ENCODE measurements at regions not wholly inside any gene's neighbourhood (a gene's known extent, or its start where the extent isn't known, plus 50 kb on each side); places are given as distances from the start of the nearest gene placed in this dataset.

GRCh38 chr16:8146256-8147012, 443.9 kb downstream of the TMEM114 start:
- Histone ChIP-seq H3K23ac (ENCODE audit: insufficient read length) (no peak overlapping the region), H3K18ac (ENCODE audit: extremely low read depth, low read length) (no peak overlapping the region), H3K9ac (replicated peaks in 1 of 4; ENCODE audit: extremely low read depth in 1 of 4, low read depth in 3 of 4, low read length in 3 of 4) (no peak overlapping the region), H2AFZ (ENCODE audit: low read length) (peak overlapping the region; percentile 51; the same call in 1 of the 2 replicates), H3K9me3 (ENCODE audit: insufficient read depth in 2 of 2, low read depth in 1 of 2, low read length in 1 of 2) (no peaks in the 10 kb centered on the region), H2BK12ac (ENCODE audit: low read depth, low read length) (no peak overlapping the region), H2BK120ac (replicated peaks; ENCODE audit: low read depth, low read length) (no peak overlapping the region), H3K4me3 (ENCODE audit: extremely low read depth in 1 of 4, insufficient read depth in 2 of 4, low read depth in 3 of 4, low read length in 4 of 4) (no peak overlapping the region), H4K91ac (replicated peaks; ENCODE audit: insufficient read length, low read length) (no peak overlapping the region), H3K4ac (replicated peaks; ENCODE audit: insufficient read length, low read depth, low read length) (no peak overlapping the region), H4K5ac (ENCODE audit: insufficient read length, low read depth, low read length) (no peak overlapping the region), H3K4me1 (replicated peaks in 1 of 4; ENCODE audit: control insufficient read depth in 3 of 4, insufficient read depth in 4 of 4, low read length in 3 of 4) (no peaks in the 10 kb centered on the region), H2AK5ac (ENCODE audit: low read depth, low read length) (no peak overlapping the region), H3K27me3 (replicated peaks in 1 of 4; ENCODE audit: control insufficient read depth in 3 of 4, extremely low read depth in 1 of 4, insufficient read depth in 3 of 4, low read length in 3 of 4) (no peaks in the 10 kb centered on the region), H3K36me3 (ENCODE audit: control insufficient read depth in 2 of 4, insufficient read depth in 4 of 4, low read length in 3 of 4) (no peaks in the 10 kb centered on the region), H3K23me2 (ENCODE audit: low read depth, low read length) (no peaks in the 10 kb centered on the region), H3K79me2 (ENCODE audit: control insufficient read depth in 1 of 2, insufficient read depth in 2 of 2, low read length in 2 of 2) (no peaks in the 10 kb centered on the region), H3K4me2 (ENCODE audit: insufficient read depth in 1 of 2, low read depth in 2 of 2, low read length in 2 of 2) (no peak overlapping the region), H3K79me1 (ENCODE audit: low read depth, low read length) (no peaks in the 10 kb centered on the region), H2BK5ac (ENCODE audit: low read depth, low read length) (no peak overlapping the region), H3K56ac (replicated peaks; ENCODE audit: insufficient read length, low read depth, low read length) (no peak overlapping the region), H4K20me1 (replicated peaks in 1 of 2; ENCODE audit: control insufficient read depth in 1 of 2, insufficient read depth in 2 of 2, low read length in 2 of 2) (no peaks in the 10 kb centered on the region), H2BK15ac (ENCODE audit: low read length) (no peak overlapping the region), H3K14ac (ENCODE audit: insufficient read length) (no peak overlapping the region), H4K8ac (ENCODE audit: extremely low read depth, insufficient read depth, low read length) (no peak overlapping the region), H3K27ac (ENCODE audit: low read depth, low read length) (no peak overlapping the region), H2BK20ac (ENCODE audit: low read length) (no peak overlapping the region)
- POLR2A ChIA-PET (ENCODE audit: partially characterized antibody), result interaction anchor here (0.6 kb wide), 1 partner anchor 105 kb away, joined by 3 read pairs; no protein-coding TSS in a partner anchor
- TF ChIP-seq POU5F1 (IDR thresholded peaks at IDR 0.05; ENCODE audit: low read depth, low read length) (no peak), BACH1 (IDR thresholded peaks at IDR 0.05; ENCODE audit: low read length) (no peak), SUZ12 (IDR thresholded peaks at IDR 0.05; ENCODE audit: low read length) (no peak), SP1 (IDR thresholded peaks at IDR 0.05; ENCODE audit: low read depth, low read length) (no peak), CTCF (IDR thresholded peaks at IDR 0.05; ENCODE audit: control extremely low read depth in 1 of 3, insufficient read depth in 1 of 3, low read depth in 1 of 3, low read length in 3 of 3) (no peak), NANOG (IDR thresholded peaks at IDR 0.05; ENCODE audit: insufficient read depth, low read depth, low read length, poor library complexity, severe bottlenecking) (no peak), BRCA1 (IDR thresholded peaks at IDR 0.05; ENCODE audit: low read depth, low read length) (no peak), CEBPB (IDR thresholded peaks at IDR 0.05; ENCODE audit: low read depth, low read length) (no peak), JUND (IDR thresholded peaks at IDR 0.05; ENCODE audit: low read length) (no peak)
- 94% methylated on average over 17 of the region's 17 CpGs; no CpG with 5 or more reads in 1 of the 2 experiments for WGBS, 2 experiments (ENCODE audit: extremely low coverage in 1 of 2, insufficient coverage in 1 of 2, insufficient read length in 1 of 2, insufficient replicate concordance in 2 of 2, low coverage in 1 of 2, low lambda C conversion rate in 2 of 2, missing lambda C conversion rate in 1 of 2)
- no peak for DNase-seq (ENCODE audit: low read depth in 1 of 2, low spot score in 2 of 2)
- FAIRE-seq, result no peak
- CTCF ChIA-PET (ENCODE audit: partially characterized antibody), result no interaction called here
